ENCODE measurements at regions not wholly inside any gene's neighbourhood (a gene's known extent, or its start where the extent isn't known, plus 50 kb on each side); places are given as distances from the start of the nearest gene placed in this dataset.

DNA sequence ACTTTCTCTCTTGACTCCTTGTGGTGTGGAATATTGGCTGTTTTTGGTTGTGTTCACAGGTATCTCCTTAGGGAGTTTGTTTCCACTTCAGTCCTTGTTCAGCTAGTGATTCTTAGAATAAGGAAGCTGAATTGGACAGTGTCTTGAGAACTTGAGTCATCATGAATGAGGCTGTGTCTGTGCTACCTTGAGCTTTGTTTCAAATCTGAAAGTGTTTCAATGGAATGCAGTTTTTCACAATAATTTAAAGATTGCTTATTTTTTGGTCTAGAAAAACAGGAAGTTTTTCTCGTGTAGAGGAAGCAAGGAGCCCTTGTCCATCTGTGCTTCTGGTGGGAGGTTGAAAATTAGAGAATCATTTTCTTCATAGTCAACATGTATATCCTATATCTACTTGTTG, 76.5 kb downstream of the ZNF518B start:
- peaks cover 10% of the 10 kb centered on the region for H3K27me3 Mint-ChIP-seq (ENCODE audit: low read depth)
- Histone ChIP-seq H4K20me1 (ENCODE audit: control insufficient read depth, insufficient read depth, insufficient read length) (no peaks in the 10 kb centered on the region), H2AK5ac (ENCODE audit: insufficient read length, low read length) (no peak overlapping the region), H3K4me1 (ENCODE audit: insufficient read depth, low read length) (no peaks in the 10 kb centered on the region), H3K4me2 (ENCODE audit: insufficient read depth, insufficient read length, low read length) (no peak overlapping the region), H2BK15ac (ENCODE audit: low read depth, low read length) (no peak overlapping the region), H3K79me1 (ENCODE audit: insufficient read depth, low read depth, low read length, poor library complexity, severe bottlenecking) (no peaks in the 10 kb centered on the region), H4K8ac (replicated peaks; ENCODE audit: insufficient read length, low read depth, low read length) (no peak overlapping the region), H3K56ac (ENCODE audit: insufficient read length, low read depth, low read length) (no peak overlapping the region), H2BK20ac (ENCODE audit: low read depth, low read length, poor library complexity, severe bottlenecking) (no peak overlapping the region), H3K27ac (ENCODE audit: insufficient read length, low read depth, low read length) (no peak overlapping the region), H3K23me2 (ENCODE audit: insufficient read length, low read depth, low read length, poor library complexity, severe bottlenecking) (no peaks in the 10 kb centered on the region), H3K79me2 (ENCODE audit: insufficient read depth, low read length) (no peaks in the 10 kb centered on the region), H2BK12ac (ENCODE audit: insufficient read length, low read depth, low read length) (no peak overlapping the region), H3K14ac (ENCODE audit: insufficient read depth, low read length) (no peak overlapping the region), H3K18ac (ENCODE audit: insufficient read length, low read depth, low read length) (no peak overlapping the region), H2AFZ (ENCODE audit: low read length) (no peak overlapping the region), H3K27me3 (ENCODE audit: insufficient read depth, low read length) (no peaks in the 10 kb centered on the region), H3K23ac (ENCODE audit: insufficient read length, low read depth, low read length) (no peak overlapping the region), H4K5ac (ENCODE audit: insufficient read length, low read depth, low read length) (no peak overlapping the region), H3K9ac (ENCODE audit: extremely low read depth, insufficient read length, low read length) (no peak overlapping the region), H3K9me3 (ENCODE audit: control insufficient read depth, low read depth, low read length) (no peaks in the 10 kb centered on the region), H4K91ac (ENCODE audit: insufficient read length, low read depth, low read length) (no peak overlapping the region), H3T11ph (ENCODE audit: low read length) (no peak overlapping the region), H2BK5ac (ENCODE audit: insufficient read length, low read length) (no peak overlapping the region), H3K4ac (ENCODE audit: low read depth, low read length) (no peak overlapping the region), H2BK120ac (ENCODE audit: low read depth, low read length, poor library complexity, severe bottlenecking) (no peak overlapping the region)
- no peaks in the 10 kb centered on the region; a peak in 1 of 5 replicates for H3K9me3 Mint-ChIP-seq
- H3K27ac Mint-ChIP-seq: no peak overlapping the region
- WGBS (ENCODE audit: extremely low coverage, insufficient read length, low lambda C conversion rate): no CpG with 5 or more reads among the region's 1 CpG
- no peak for DNase-seq
- H3K4me3 Mint-ChIP-seq: no peak overlapping the region
- 0 out of 4 replicates have a peak, but pooled peaks cover 0 to 2% of the 10 kb centered on the region in 2 experiments for H3K4me1 Mint-ChIP-seq
- H3K36me3 Mint-ChIP-seq (ENCODE audit: insufficient read depth in 1 of 3, low read depth in 3 of 3): no peaks in the 10 kb centered on the region; a peak in 1 of 7 replicates
- TF ChIP-seq, protein P1, sequence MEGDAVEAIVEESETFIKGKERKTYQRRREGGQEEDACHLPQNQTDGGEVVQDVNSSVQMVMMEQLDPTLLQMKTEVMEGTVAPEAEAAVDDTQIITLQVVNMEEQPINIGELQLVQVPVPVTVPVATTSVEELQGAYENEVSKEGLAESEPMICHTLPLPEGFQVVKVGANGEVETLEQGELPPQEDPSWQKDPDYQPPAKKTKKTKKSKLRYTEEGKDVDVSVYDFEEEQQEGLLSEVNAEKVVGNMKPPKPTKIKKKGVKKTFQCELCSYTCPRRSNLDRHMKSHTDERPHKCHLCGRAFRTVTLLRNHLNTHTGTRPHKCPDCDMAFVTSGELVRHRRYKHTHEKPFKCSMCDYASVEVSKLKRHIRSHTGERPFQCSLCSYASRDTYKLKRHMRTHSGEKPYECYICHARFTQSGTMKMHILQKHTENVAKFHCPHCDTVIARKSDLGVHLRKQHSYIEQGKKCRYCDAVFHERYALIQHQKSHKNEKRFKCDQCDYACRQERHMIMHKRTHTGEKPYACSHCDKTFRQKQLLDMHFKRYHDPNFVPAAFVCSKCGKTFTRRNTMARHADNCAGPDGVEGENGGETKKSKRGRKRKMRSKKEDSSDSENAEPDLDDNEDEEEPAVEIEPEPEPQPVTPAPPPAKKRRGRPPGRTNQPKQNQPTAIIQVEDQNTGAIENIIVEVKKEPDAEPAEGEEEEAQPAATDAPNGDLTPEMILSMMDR (conservative IDR thresholded peaks at IDR 0.05): no peak
